Cardiac fibroblast (primary cell): ENCODE measurements at regions not wholly inside any gene's neighbourhood (a gene's known extent, or its start where the extent isn't known, plus 50 kb on each side); places are given as distances from the start of the nearest gene placed in this dataset.
A peak's percentile ranks its signal among the peaks of the same experiment; 100 is the strongest.
"Not testable (repeated sequence)": the region's sequence is repeated elsewhere in the genome, so short reads cannot be mapped to it uniquely, and the experiment has no call there.

Experiments
- DNase-seq, 2 donors: peaks; one replicate each; pipeline versions ENCODE4 v3.0.0 to v3.0.0-alpha.2; 2010; ENCODE audit warnings: low read depth in 2 of 2
- H3K4me3 ChIP-seq, 2 donors: replicated peaks in 1 of 2; 1 replicate in 1 of 2; 2 replicates in 1 of 2; pipeline ENCODE4 v1.5.1; 2011; ENCODE audit warnings: low read depth in 2 of 2, low read length in 2 of 2, mild to moderate bottlenecking in 2 of 2, moderate library complexity in 1 of 2
- TF ChIP-seq, protein P1 (sequence below): IDR thresholded peaks from one replicate; pipeline ENCODE4 v1.5.1; 2011; ENCODE audit warnings: low read depth, mild to moderate bottlenecking, low read length, inconsistent platforms

DNA sequence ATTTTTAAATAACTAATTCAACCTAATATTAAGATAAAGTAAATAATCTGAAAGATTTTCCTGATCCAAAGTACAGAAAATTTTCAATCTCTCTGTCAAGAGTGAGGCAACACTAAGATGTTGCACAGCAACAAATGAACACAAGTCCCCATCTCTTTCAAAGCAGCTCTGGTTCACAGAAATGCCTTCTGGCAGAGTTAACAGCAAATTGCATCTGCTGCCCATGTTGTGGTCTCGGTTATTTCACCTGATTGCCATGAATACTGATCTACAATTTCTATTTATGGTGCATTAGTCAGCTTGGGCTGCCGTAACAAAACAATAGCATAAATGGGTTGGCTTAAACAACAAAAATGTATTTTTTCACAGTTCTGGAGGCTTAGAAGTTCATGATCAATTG is 167.3 kb downstream of the BCHE start:
- DNase-seq: peak in 1 of 2 donors; percentile 5
- TF ChIP-seq, protein P1, sequence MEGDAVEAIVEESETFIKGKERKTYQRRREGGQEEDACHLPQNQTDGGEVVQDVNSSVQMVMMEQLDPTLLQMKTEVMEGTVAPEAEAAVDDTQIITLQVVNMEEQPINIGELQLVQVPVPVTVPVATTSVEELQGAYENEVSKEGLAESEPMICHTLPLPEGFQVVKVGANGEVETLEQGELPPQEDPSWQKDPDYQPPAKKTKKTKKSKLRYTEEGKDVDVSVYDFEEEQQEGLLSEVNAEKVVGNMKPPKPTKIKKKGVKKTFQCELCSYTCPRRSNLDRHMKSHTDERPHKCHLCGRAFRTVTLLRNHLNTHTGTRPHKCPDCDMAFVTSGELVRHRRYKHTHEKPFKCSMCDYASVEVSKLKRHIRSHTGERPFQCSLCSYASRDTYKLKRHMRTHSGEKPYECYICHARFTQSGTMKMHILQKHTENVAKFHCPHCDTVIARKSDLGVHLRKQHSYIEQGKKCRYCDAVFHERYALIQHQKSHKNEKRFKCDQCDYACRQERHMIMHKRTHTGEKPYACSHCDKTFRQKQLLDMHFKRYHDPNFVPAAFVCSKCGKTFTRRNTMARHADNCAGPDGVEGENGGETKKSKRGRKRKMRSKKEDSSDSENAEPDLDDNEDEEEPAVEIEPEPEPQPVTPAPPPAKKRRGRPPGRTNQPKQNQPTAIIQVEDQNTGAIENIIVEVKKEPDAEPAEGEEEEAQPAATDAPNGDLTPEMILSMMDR: no peak
- no peak overlapping the region for H3K4me3 ChIP-seq

DNA sequence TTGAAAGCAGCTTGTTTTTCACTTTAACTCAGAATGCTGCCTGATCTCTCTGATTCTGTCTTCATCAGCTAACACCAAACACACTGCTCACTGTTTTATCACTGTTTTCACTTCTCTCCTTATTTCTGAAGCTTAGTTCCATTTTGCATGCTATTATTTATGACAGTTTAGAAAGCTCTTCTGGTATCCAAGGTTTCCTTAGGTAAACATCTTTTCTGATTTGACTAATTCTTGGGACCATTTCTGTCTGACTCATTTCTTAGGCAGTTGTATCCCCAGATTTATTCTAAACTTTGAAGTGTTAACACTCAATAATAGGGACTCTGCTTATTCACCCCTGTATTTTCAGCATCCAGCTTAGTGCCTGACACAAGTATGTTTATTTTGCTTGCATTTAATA is 167.7 kb downstream of the BCHE start:
- no peak overlapping the region for H3K4me3 ChIP-seq
- TF ChIP-seq, protein P1: no peak
- peak in 1 of 2 donors; percentile 2 for DNase-seq

DNA sequence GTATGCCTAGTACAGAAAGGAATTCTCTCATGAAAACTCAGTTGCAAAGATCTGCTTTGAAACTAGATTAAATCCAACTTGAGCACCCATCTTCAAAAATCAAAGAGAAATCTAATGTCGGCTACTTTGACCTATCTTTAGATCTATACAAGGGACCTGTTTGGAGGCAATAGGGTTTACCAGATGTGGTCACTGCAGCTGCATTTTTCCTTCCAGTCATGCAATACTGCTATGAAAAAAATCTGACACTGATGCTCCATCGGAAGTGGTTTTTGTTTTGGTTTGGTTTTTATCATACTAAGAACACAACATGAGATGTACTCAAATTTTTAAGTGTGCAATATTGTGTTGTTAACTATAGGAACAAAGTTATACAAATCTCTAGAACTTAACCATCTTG is 169.5 kb downstream of the BCHE start:
- no peak overlapping the region for H3K4me3 ChIP-seq
- TF ChIP-seq, protein P1: no peak
- no peak for DNase-seq

DNA sequence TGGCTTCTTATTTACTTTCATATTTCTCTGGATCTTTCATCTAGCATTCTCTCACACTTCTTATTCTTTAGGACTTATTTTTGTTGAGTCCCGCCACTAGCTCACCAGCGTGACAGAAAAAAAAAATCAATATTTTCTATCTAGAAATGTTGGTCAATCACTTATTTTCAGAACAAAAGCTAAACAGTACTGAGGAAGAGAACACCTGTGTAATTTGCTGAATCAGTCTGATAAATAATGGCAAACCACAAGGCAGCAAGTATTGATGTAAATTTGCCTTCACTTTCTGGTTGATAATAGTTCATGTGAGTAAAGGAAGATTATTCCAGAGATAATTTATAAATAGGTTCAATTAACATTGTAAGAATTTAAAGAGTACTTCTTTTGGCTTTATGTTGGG is 179.2 kb downstream of the BCHE start:
- DNase-seq: no peak
- TF ChIP-seq, protein P1: no peak
- no peak overlapping the region for H3K4me3 ChIP-seq

- DNase-seq: no peak
- TF ChIP-seq, protein P1: no peak
Observed at GRCh38 chr3:165653130-165653778, 184.0 kb downstream of the BCHE start.

DNA sequence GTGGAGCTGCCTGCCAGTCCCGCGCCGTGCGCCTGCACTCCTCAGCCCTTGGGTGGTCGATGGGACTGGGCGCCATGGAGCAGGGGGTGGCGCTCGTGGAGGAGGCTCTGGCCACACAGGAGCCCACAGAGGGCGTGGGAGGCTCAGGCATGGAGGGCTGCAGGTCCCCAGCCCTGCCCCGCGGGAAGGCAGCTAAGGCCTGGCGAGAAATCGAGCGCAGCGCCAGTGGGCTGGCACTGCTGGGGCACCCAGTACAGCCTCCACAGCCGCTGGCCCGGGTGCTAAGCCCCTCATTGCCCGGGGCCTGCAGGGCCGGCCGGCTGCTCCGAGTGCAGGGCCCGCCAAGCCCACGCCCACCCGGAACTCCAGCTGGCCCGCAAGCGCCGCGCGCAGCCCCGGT is 187.9 kb downstream of the BCHE start:
- H3K4me3 ChIP-seq, DNase-seq: not testable (repeated sequence)

More at GRCh38 chr3:165653130-165653778, 184.0 kb downstream of the BCHE start:
- no peak overlapping the region for H3K4me3 ChIP-seq

DNA sequence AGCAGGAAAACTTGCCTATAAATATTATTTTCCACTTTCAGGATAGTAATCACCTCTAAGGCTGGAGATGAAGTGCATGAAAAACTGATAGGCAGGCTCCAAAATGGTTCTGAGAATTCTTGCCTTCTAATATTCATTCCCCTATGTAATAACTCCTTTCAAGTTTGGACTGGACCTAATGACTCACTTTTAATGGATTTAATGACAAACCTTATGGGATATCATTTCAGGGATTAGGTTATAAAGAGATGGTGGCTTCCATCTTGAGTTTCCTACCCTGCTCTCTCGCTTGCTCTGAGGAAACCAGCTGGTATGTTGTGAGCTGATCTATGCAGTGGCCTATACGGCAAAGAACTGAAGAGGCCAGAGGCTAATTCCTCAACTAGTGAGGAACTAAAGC is 192.0 kb downstream of the BCHE start:
- no peak overlapping the region for H3K4me3 ChIP-seq
- no peak for DNase-seq
- TF ChIP-seq, protein P1: no peak
